ENCODE measurements at regions not wholly inside any gene's neighbourhood (a gene's known extent, or its start where the extent isn't known, plus 50 kb on each side); places are given as distances from the start of the nearest gene placed in this dataset.
"Not testable (repeated sequence)": the region's sequence is repeated elsewhere in the genome, so short reads cannot be mapped to it uniquely, and the experiment has no call there.

- DNase-seq: no peak
Measured at GRCh38 chr9:85487872-85488271, 253.9 kb downstream of the AGTPBP1 start.

GRCh38 chr9:85484235-85484634, 257.5 kb downstream of the AGTPBP1 start:
- DNase-seq: no peak

GRCh38 chr9:85483208-85483607, 258.5 kb downstream of the AGTPBP1 start:
- no peak for DNase-seq

- no peak for DNase-seq
Measured at GRCh38 chr9:85479305-85479704, 262.4 kb downstream of the AGTPBP1 start.

- DNase-seq: no peak
Measured at GRCh38 chr9:85478847-85479246, 262.9 kb downstream of the AGTPBP1 start.

GRCh38 chr9:85474896-85475295, 266.9 kb downstream of the AGTPBP1 start:
- not testable (repeated sequence) for DNase-seq

- DNase-seq: no peak
Measured at GRCh38 chr9:85471791-85472190, 270.0 kb downstream of the AGTPBP1 start.

- no peak for DNase-seq
Measured at GRCh38 chr9:85469041-85469440, 272.7 kb downstream of the AGTPBP1 start.

- DNase-seq: no peak
Measured at GRCh38 chr9:85466834-85467233, 274.9 kb downstream of the AGTPBP1 start.

GRCh38 chr9:85458114-85458864, 283.5 kb downstream of the AGTPBP1 start:
- DNase-seq: not testable (repeated sequence)

- DNase-seq: no peak
Measured at GRCh38 chr9:85453850-85454249, 287.9 kb downstream of the AGTPBP1 start.

- no peak for DNase-seq
Measured at GRCh38 chr9:85452841-85453240, 288.9 kb downstream of the AGTPBP1 start.

- DNase-seq: no peak
Measured at GRCh38 chr9:85451680-85452079, 290.1 kb downstream of the AGTPBP1 start.

GRCh38 chr9:85445887-85446286, 295.9 kb downstream of the AGTPBP1 start:
- DNase-seq: no peak

- no peak for DNase-seq
Measured at GRCh38 chr9:85444243-85444642, 297.5 kb downstream of the AGTPBP1 start.

GRCh38 chr9:85443190-85443598, 298.6 kb downstream of the AGTPBP1 start:
- DNase-seq: no peak

GRCh38 chr9:85439791-85440190, 302.0 kb downstream of the AGTPBP1 start:
- DNase-seq: no peak

GRCh38 chr9:85433956-85434355, 307.8 kb downstream of the AGTPBP1 start:
- not testable (repeated sequence) for DNase-seq

- DNase-seq: not testable (repeated sequence)
Measured at GRCh38 chr9:85433551-85433950, 308.2 kb downstream of the AGTPBP1 start.

- no peak for DNase-seq
Measured at GRCh38 chr9:85433046-85433445, 308.7 kb downstream of the AGTPBP1 start.

GRCh38 chr9:85432599-85432998, 309.2 kb downstream of the AGTPBP1 start:
- no peak for DNase-seq

GRCh38 chr9:85431339-85432102, 310.2 kb downstream of the AGTPBP1 start:
- no peak for DNase-seq

GRCh38 chr9:85430659-85431338, 311.0 kb downstream of the AGTPBP1 start:
- DNase-seq: no peak

- no peak for DNase-seq
Measured at GRCh38 chr9:85428230-85428629, 313.5 kb downstream of the AGTPBP1 start.

All from CD4-positive, alpha-beta T cell treated with Interleukin-6 for 4 hours (primary cell).